ENCODE measurements at regions not wholly inside any gene's neighbourhood (a gene's known extent, or its start where the extent isn't known, plus 50 kb on each side); places are given as distances from the start of the nearest gene placed in this dataset.

GRCh38 chr18:35770376-35771014 lies 189.0 kb downstream of the GALNT1 start:
- TF ChIP-seq TOX (CRISPR knock-in tag; IDR thresholded peaks at IDR 0.05; ENCODE audit: borderline replicate concordance) (no peak), POU6F1 (CRISPR knock-in tag; IDR thresholded peaks at IDR 0.05; ENCODE audit: borderline replicate concordance, low read depth) (no peak), TCF4 (CRISPR knock-in tag; IDR thresholded peaks at IDR 0.05; ENCODE audit: borderline replicate concordance) (no peak)

Data from SK-N-SH treated with all-trans-retinoic acid at 6 μM for 48 hours (cell line).